Trophoblast cell (in vitro differentiated cells and primary cell): ENCODE measurements at regions not wholly inside any gene's neighbourhood (a gene's known extent, or its start where the extent isn't known, plus 50 kb on each side); places are given as distances from the start of the nearest gene placed in this dataset.

Source experiments
- DNase-seq, 2 donors: peaks; one replicate each; pipeline ENCODE4 v3.0.0-alpha.2; 2016
- H2AFZ ChIP-seq: 2 replicates; pipeline ENCODE4 v1.6.1; 2013; ENCODE audit warnings: low read length, moderate library complexity, mild to moderate bottlenecking; ENCODE audit not compliant: insufficient read depth, poor library complexity
- H2AK5ac ChIP-seq: 2 replicates; pipeline ENCODE4 v1.6.1; 2013; ENCODE audit warnings: mild to moderate bottlenecking, low read length
- H2BK120ac ChIP-seq: 2 replicates; pipeline ENCODE4 v1.6.1; 2013; ENCODE audit warnings: low read length, mild to moderate bottlenecking, moderate library complexity; ENCODE audit not compliant: insufficient read depth, poor library complexity
- H2BK12ac ChIP-seq: 2 replicates; pipeline ENCODE4 v1.6.1; 2013; ENCODE audit warnings: mild to moderate bottlenecking, low read length, moderate library complexity
- H2BK5ac ChIP-seq: 2 replicates; pipeline ENCODE4 v1.6.1; 2013; ENCODE audit warnings: low read length, low read depth, moderate library complexity, mild to moderate bottlenecking; ENCODE audit not compliant: poor library complexity
- H3K14ac ChIP-seq: 2 replicates; pipeline ENCODE4 v1.6.1; 2013; ENCODE audit warnings: mild to moderate bottlenecking, low read length
- H3K18ac ChIP-seq: 2 replicates; pipeline ENCODE4 v1.6.1; 2013; ENCODE audit warnings: mild to moderate bottlenecking, low read length
- H3K23ac ChIP-seq: 2 replicates; pipeline ENCODE4 v1.6.1; 2013; ENCODE audit warnings: low read length
- H3K27ac ChIP-seq: 2 replicates; pipeline ENCODE4 v1.5.1; 2013; ENCODE audit warnings: low read depth, mild to moderate bottlenecking, inconsistent platforms, low read length, moderate library complexity
- H3K27me3 ChIP-seq: 2 replicates; pipeline ENCODE4 v1.6.1; 2013; ENCODE audit warnings: inconsistent platforms, mild to moderate bottlenecking, low read length, moderate library complexity; ENCODE audit not compliant: insufficient read depth
- H3K36me3 ChIP-seq, 2 experiments: 1 replicate in 1 of 2; 2 replicates in 1 of 2; pipeline ENCODE4 v1.6.1; 2013; ENCODE audit warnings: low read length in 2 of 2, mild to moderate bottlenecking in 2 of 2, moderate library complexity in 1 of 2; ENCODE audit not compliant: insufficient read depth in 2 of 2, control insufficient read depth in 1 of 2
- H3K4ac ChIP-seq: 2 replicates; pipeline ENCODE4 v1.6.1; 2013; ENCODE audit warnings: low read depth, mild to moderate bottlenecking, low read length, moderate library complexity
- H3K4me1 ChIP-seq, 2 experiments: 1 replicate in 1 of 2; 2 replicates in 1 of 2; pipeline ENCODE4 v1.6.1; 2013; ENCODE audit warnings: low read length in 2 of 2, mild to moderate bottlenecking in 2 of 2, moderate library complexity in 1 of 2; ENCODE audit not compliant: insufficient read depth in 2 of 2, control insufficient read depth in 1 of 2
- H3K4me2 ChIP-seq: 2 replicates; pipeline ENCODE4 v1.6.1; 2013; ENCODE audit warnings: inconsistent platforms, mild to moderate bottlenecking, low read length, moderate library complexity
- H3K4me3 ChIP-seq: 2 replicates; pipeline ENCODE4 v1.5.1; 2013; ENCODE audit warnings: mild to moderate bottlenecking, low read depth, low read length, inconsistent platforms
- H3K79me1 ChIP-seq: one replicate; pipeline ENCODE4 v1.6.1; 2013; ENCODE audit warnings: low read length
- H3K79me2 ChIP-seq: 2 replicates; pipeline ENCODE4 v1.6.1; 2013; ENCODE audit warnings: low read length, mild to moderate bottlenecking; ENCODE audit not compliant: control insufficient read depth, insufficient read depth, poor library complexity
- H3K9ac ChIP-seq: 2 replicates; pipeline ENCODE4 v1.6.1; 2013; ENCODE audit warnings: mild to moderate bottlenecking, low read length
- H3K9me3 ChIP-seq: 2 replicates; pipeline ENCODE4 v1.6.1; 2013; ENCODE audit warnings: low read depth, mild to moderate bottlenecking, control low read depth, inconsistent platforms, low read length; ENCODE audit not compliant: insufficient read depth
- H4K12ac ChIP-seq: 2 replicates; pipeline ENCODE4 v1.6.1; 2013; ENCODE audit warnings: low read depth, mild to moderate bottlenecking, low read length, moderate library complexity
- H4K8ac ChIP-seq: 2 replicates; pipeline ENCODE4 v1.6.1; 2013; ENCODE audit warnings: low read depth, mild to moderate bottlenecking, low read length, moderate library complexity
- H4K91ac ChIP-seq: one replicate; pipeline ENCODE4 v1.6.1; 2013; ENCODE audit warnings: low read depth, mild to moderate bottlenecking, low read length, moderate library complexity
- WGBS: extraction: QIAGEN DNeasy Blood & Tissue Kit; methylation state at CpG from one replicate; pipeline ENCODE4 v1.1.7; 2013; ENCODE audit warnings: missing lambda C conversion rate; ENCODE audit not compliant: insufficient read length, insufficient coverage; ENCODE audit errors: extremely low coverage; 5-methylcytosine and 5-hydroxymethylcytosine counted together

DNA sequence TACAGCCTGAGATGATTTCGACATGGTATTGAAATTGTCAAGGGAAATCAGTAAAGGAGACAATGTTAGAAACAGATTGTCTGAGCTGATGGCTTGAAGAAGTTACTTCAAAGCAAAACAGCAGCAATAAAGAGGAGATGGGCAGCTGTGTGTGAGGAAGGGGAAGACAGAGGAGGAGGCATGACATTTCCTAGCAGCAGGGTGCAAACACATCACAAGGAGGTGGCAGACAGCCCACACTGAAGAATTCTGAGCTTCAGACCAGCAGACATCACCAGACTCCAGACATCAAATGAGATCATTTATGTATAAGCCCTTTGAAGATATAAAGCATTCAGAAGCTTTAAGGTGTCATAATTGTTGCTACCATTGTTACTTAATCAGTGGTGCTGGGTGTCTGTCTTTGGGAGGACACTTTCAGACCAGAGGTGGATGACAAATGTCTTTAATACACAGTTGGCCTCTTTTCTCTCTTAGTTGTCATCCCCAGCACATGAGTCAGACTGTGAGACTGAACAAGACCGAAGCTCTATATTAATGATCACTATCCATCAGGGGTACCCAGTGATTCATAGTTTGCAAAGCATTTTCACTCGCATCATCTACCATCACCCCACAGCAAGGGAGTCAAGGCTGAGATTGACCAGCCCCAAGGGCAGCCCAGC is 203.9 kb downstream of the MINAR1 start:
- peaks cover 4% of the 10 kb centered on the region for H3K9me3 ChIP-seq
- no peak overlapping the region for H3K14ac ChIP-seq
- no peaks in the 10 kb centered on the region for H3K27me3 ChIP-seq
- no peaks in the 10 kb centered on the region for H3K36me3 ChIP-seq
- no peak overlapping the region for H4K91ac ChIP-seq
- H3K27ac ChIP-seq = no peak overlapping the region
- H2BK5ac ChIP-seq = no peak overlapping the region
- H2BK12ac ChIP-seq = no peak overlapping the region
- H2BK120ac ChIP-seq = no peak overlapping the region
- H2AK5ac ChIP-seq = no peak overlapping the region
- H2AFZ ChIP-seq = no peak overlapping the region
- H4K8ac ChIP-seq = no peak overlapping the region
- H3K23ac ChIP-seq = no peak overlapping the region
- WGBS = no CpG with 5 or more reads among the region's 3 CpGs
- H3K4ac ChIP-seq = no peak overlapping the region
- H3K4me3 ChIP-seq = no peak overlapping the region
- H4K12ac ChIP-seq = no peak overlapping the region
- peaks cover 0 to 2% of the 10 kb centered on the region in 2 experiments for H3K4me1 ChIP-seq
- no peak overlapping the region for H3K18ac ChIP-seq
- H3K9ac ChIP-seq = no peak overlapping the region
- no peaks in the 10 kb centered on the region for H3K79me1 ChIP-seq
- H3K79me2 ChIP-seq = no peaks in the 10 kb centered on the region
- H3K4me2 ChIP-seq = no peak overlapping the region
- DNase-seq = no peak

DNA sequence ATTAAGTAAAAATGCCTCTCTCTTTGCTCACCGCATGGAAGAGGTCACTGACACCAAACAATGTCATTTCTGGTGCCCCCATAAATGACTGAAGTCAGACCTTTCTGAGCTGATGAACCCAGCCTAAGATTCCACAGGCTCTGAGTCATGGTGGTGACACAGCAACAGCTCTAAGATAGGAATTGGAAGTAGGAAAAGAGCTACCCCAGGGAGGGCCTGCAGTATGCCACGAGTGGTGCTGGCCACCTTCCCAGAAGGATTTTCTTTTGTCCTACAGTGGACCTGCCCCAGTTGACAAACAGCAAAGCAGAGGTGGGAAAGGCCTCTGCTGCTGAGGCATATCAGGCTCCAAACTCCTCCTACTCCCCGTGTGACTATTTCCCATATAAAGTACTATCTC is 208.1 kb downstream of the MINAR1 start:
- Histone ChIP-seq H3K27ac (no peak overlapping the region), H3K27me3 (no peaks in the 10 kb centered on the region), H3K4ac (no peak overlapping the region), H3K18ac (no peak overlapping the region), H3K9me3 (peaks cover 2% of the 10 kb centered on the region), H3K79me1 (no peaks in the 10 kb centered on the region), H3K4me2 (no peak overlapping the region), H3K9ac (no peak overlapping the region), H4K91ac (no peak overlapping the region), H2BK120ac (no peak overlapping the region), H3K79me2 (no peaks in the 10 kb centered on the region), H2AK5ac (no peak overlapping the region), H4K8ac (no peak overlapping the region), H3K4me1 (peaks cover 0 to 2% of the 10 kb centered on the region in 2 experiments), H2AFZ (no peak overlapping the region), H2BK12ac (no peak overlapping the region), H2BK5ac (no peak overlapping the region), H3K36me3 (no peaks in the 10 kb centered on the region), H3K4me3 (no peak overlapping the region), H3K23ac (no peak overlapping the region), H3K14ac (no peak overlapping the region), H4K12ac (no peak overlapping the region)
- peak in 1 of 2 donors; percentile 21 for DNase-seq
- WGBS = no CpG with 5 or more reads among the region's 3 CpGs

DNA sequence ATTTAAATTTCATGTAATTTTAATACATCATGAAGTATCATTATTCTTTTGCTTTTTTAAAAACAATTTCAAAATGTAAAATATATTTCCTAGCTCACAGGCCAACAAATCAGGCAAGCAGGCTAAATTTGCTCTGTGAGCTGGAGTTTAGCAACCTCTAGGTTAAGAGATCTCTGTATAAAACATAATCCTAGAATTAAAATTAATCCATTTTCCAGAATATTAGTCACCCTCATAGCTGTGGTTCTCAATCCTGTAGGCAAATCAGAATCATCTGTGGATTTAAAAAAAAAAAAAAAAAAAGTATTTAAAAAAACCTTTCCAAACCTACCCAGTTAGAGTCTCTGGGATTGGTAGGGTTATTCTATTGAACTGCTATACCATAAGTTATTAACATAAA is 209.7 kb downstream of the MINAR1 start:
- Histone ChIP-seq H3K36me3 (no peaks in the 10 kb centered on the region), H3K4me2 (no peak overlapping the region), H3K27ac (no peak overlapping the region), H2BK5ac (no peak overlapping the region), H4K91ac (no peak overlapping the region), H3K18ac (no peak overlapping the region), H2BK12ac (no peak overlapping the region), H3K79me2 (no peaks in the 10 kb centered on the region), H3K9ac (no peak overlapping the region), H3K4me1 (peaks cover 0 to 2% of the 10 kb centered on the region in 2 experiments), H4K12ac (no peak overlapping the region), H3K4ac (no peak overlapping the region), H3K14ac (no peak overlapping the region), H3K27me3 (no peaks in the 10 kb centered on the region), H3K79me1 (no peaks in the 10 kb centered on the region), H2AK5ac (no peak overlapping the region), H3K4me3 (no peak overlapping the region), H3K9me3 (peaks cover 2% of the 10 kb centered on the region), H3K23ac (no peak overlapping the region), H2BK120ac (no peak overlapping the region), H4K8ac (no peak overlapping the region), H2AFZ (no peak overlapping the region)
- DNase-seq = no peak

DNA sequence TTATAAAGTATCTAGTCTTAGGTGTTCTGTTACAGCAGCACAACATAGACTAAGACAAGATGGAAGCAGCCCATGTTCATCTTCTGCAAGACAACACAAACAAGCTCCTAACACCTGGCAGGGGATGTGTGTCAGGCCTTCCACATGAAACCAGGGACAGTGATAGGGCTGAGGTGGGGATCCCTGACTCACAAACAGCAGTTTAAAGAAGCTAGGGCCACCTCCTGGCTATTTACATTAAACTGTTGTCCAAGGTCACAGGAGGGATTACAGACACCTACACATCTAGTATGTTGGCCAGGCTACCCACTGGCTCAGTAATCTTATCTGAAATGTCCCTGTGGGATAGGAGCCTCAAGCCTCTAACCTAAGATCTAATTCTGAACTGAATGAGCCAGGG is 211.3 kb downstream of the MINAR1 start:
- H3K9ac ChIP-seq = no peak overlapping the region
- H3K14ac ChIP-seq = no peak overlapping the region

More for the DNA sequence above, 211.3 kb downstream of the MINAR1 start:
- no peaks in the 10 kb centered on the region for H3K36me3 ChIP-seq
- no peaks in the 10 kb centered on the region for H3K79me1 ChIP-seq
- H3K79me2 ChIP-seq = no peaks in the 10 kb centered on the region
- H3K4me2 ChIP-seq = no peak overlapping the region
- H2AFZ ChIP-seq = no peak overlapping the region
- no peak overlapping the region for H2BK120ac ChIP-seq
- no peaks in the 10 kb centered on the region for H3K27me3 ChIP-seq
- H4K12ac ChIP-seq = no peak overlapping the region
- no peak overlapping the region for H2BK12ac ChIP-seq
- no peak overlapping the region for H4K8ac ChIP-seq
- H2BK5ac ChIP-seq = no peak overlapping the region
- H3K27ac ChIP-seq = no peak overlapping the region
- DNase-seq = no peak
- H4K91ac ChIP-seq = no peak overlapping the region
- no peaks in the 10 kb centered on the region for H3K9me3 ChIP-seq
- peaks cover 0 to 2% of the 10 kb centered on the region in 2 experiments for H3K4me1 ChIP-seq
- H2AK5ac ChIP-seq = no peak overlapping the region
- no peak overlapping the region for H3K18ac ChIP-seq
- H3K23ac ChIP-seq = no peak overlapping the region
- no peak overlapping the region for H3K4ac ChIP-seq
- no peak overlapping the region for H3K4me3 ChIP-seq
